GM21447 (cell line): ENCODE measurements at regions not wholly inside any gene's neighbourhood (a gene's known extent, or its start where the extent isn't known, plus 50 kb on each side); places are given as distances from the start of the nearest gene placed in this dataset.

Experiments used
- ATAC-seq: cut with Tn5 transposase; IDR thresholded peaks from one replicate; pipeline ENCODE4 v1.9.1; 2021; ENCODE audit not compliant: unreplicated experiment

DNA sequence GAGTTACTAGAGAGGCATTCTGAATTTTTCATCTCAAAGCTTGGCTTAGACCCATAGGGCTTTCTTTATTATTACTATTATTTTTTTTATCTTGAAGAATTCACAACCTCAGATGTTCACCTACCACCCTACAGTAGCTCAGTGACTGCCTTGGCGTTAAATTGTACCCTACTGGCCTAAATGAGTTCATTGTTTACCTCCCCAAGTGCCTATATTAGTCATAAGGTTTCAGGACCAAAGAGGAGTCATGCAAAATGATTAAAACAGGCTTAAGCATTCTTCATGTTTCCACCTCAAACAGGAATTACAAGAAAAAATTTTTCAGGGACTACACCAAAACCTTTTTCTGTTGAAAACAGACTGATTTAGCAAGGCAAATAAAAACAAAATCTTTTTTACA is 751.5 kb downstream of the SQOR start:
- ATAC-seq = no peak

DNA sequence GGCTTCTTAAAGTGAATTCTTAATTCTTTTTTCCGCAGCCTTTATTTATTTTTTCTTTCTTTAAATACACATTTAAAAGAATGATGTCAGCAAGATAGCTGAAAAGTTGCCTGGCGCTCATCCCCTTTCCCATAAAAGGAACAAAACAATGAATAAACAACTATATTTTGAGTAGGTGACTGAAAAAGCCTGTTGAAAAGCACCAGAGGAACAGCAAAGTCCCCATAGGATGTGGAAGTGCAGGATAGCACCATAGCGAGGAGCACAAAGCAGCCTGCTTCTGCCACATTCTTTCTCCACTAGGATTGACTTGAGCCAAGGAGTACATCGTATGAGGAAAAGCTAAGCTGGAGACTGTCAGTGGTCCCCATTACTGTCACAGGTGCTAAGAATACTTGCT is 754.9 kb downstream of the SQOR start:
- ATAC-seq = no peak

DNA sequence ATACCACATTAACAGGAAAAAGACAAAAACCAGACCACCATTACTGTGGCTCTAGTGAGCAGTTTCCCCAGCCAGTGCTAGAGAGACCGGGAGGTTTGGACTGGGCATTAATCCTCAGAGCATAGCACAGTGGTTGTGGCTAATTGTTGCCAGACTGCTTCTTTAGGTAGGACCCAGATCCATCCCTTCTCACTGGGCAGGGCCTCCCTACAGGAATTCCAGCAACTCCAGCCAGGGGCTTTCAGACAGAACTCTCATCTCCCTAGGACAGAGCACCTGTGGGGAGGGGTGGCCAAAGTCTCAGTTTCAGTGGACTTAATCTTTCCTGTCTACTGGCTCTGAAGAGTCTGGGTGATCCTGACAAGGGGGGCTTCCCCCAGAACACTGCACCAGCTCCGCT is 759.6 kb downstream of the SQOR start:
- no peak for ATAC-seq

DNA sequence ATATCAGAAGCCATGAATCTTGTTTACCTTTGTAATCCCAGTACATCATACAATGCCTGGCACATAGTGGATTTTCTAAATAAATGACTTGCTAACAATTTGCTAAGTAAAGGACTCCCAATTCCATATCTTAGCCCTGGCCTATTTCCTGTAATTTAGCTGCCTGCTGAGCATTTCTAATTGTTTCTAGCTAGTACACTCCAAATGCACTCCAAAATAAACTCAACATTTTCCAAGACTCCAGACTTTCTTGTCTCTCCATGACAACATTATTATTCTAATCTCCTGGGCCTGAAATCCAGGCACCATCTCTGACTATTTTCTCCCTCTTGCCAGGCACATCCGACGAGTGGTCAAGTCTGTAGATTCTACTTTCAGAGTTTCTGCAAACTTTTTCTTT is 773.5 kb downstream of the SQOR start:
- no peak for ATAC-seq

DNA sequence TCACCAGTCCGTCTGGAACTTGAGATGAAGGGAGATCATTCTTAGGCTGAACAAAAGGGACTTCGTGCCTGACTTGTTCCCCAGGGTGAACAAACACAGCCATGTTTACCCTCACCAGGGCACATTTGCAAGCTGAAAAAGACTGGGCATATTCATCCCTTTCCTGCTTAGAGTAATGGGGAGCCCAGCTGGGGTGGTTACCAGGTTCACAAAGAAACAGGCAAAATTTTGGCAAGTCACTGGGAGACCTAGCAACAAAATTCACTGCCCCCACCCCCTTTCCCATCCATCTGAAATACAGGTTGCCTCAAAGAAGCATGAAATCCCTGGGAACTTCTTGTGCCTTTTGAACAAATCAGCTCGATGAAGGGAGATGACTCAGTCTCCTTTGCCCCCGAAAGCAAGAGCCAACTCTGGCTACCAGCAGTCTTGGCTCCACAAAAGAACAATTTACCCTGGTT is 775.0 kb downstream of the SQOR start:
- no peak for ATAC-seq

DNA sequence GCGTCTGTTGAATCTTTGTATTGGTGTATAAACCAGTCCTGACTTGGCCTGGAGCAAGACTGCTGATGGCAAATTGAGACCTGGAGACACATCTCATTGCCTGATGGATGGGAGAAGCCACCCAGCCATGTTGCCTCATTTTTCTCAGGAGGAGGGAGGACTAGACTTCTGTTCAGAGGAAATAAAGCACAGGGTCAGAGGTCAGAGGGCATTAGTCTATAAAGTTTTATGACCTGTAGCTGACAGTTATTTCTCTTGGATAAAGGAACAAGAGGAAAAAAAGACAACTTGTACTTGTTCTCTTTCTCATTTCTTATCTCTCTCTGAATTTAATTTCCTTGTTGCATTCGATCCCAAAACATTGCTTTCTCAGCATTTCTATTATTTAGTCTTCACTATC is 775.9 kb downstream of the SQOR start:
- ATAC-seq = no peak

DNA sequence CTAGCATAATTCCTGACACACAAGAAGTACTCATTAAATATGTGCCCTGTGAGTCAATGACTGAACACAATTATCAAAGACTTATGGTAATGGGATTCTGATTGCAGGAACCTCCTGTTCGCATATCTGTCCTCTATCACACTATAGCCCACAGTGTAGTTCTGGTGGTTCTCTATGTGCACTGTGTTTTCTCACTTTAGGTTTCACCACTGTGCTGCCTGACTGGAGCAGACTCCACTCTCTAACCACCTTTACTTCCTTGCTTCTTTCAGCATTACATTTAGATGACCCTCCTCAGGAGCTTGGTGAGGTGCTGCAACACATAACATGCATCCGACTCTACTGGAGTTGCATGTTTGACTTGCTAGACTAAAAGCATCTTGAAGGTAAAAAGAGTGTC is 777.1 kb downstream of the SQOR start:
- no peak for ATAC-seq

DNA sequence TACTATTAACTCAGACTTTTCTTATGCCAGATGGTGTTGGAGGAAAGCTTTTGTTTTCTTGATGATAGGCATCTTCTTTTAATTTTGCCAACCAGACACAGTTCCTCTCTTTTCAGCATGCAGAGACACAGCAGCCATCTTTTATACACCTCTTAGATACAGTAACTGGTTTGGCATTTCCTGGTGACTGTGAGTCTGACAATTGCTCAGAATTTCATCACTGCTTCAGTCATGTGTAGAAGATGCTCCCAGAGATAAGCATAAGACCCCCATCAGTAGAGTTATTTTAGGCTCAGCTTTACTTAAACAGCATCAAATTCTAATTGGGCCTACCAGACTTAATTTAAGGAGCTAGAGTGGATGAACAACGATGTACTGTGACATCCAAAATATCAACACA is 779.0 kb downstream of the SQOR start:
- no peak for ATAC-seq

DNA sequence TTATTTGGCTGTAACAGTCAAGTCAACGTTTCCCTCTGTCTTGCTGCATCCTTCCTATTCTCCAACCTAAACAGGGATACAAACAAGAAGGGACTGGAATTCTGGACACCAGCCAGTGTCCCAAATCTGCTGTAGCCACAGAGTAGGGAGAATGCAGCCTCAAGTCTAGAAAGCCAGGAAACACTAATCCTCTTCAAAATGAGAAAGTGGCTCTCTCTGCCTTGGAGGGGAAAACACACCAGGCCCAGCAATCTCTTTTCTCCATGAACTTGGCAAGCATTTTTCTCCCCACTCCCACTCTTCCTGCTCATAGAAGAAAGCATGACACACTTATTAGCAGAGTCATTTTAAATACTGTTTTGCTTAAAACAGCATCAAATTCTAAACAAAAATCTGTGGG is 781.7 kb downstream of the SQOR start:
- ATAC-seq = no peak

DNA sequence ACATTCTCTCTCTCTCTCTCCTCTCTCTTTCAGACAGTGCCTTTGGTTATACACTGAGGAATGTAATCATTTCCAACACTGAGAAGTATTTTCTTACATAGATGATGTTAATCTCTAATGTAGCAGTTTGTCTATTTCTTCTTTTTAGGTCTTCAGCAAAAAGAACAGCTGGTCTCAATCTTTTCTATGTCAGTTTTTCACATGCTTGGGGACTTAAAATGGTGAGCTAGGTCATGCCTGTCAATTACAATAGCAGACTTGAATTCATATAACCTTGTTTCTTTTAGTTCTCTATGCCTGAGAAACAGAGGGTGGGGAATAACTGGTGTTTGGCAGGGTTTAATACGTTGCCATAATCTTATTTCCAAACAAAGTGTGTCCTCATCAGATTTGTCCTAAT is 786.2 kb downstream of the SQOR start:
- ATAC-seq = no peak

DNA sequence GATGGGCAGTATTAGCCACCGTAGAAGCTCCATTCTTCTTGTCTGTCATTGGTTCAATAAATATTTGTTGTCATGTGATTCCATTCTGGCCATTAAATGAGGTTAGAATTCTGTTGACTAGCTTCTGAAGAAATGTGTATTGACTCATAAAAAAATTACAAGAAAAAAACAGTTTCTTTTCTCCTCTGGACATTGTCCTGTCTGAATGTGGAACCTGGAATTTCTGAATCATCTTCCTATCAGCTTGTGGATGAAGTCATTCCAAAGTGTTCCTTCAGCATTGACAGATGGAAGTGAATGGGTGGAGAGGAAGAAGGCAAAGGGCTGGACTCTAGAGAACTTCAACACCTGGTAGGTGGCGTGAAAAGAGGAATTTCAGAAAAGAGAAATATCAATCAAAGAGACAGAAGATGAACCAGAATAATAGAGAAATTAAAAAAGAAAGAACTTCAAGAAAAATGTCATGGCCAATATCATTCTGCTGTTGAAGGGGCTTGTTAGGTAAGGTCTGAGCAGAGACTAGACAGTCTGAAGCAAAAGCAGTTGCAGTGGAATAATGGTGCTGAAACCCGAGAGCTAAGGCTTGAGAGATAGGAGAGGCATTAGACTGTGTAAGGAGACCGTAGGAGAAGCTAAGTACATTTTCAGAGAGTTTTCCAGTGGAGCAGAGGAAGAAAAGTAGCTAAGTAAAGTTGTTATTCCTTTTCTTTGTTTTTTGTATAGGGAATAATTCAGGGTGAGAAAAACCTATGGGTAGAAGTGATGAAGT is 806.6 kb downstream of the SQOR start:
- no peak for ATAC-seq

DNA sequence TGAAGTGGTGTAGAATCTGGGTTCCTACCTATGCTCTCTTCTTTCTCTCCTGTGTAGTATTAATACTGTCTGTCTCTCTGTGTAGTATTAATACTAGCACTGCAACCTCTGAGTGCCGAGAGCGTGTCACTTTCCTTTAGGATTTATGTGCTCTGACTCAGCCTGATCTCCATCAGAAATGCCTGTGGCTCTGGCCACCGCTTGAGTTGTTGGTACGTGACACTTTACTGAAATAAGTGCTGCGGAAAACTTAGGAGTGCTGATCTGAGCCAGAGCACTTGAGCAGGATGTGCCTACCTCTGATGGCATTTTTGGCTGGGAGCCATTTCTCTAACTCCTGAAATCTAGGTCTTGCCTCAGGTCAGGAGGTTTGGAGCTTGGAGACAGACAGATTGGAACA is 807.4 kb downstream of the SQOR start:
- no peak for ATAC-seq

DNA sequence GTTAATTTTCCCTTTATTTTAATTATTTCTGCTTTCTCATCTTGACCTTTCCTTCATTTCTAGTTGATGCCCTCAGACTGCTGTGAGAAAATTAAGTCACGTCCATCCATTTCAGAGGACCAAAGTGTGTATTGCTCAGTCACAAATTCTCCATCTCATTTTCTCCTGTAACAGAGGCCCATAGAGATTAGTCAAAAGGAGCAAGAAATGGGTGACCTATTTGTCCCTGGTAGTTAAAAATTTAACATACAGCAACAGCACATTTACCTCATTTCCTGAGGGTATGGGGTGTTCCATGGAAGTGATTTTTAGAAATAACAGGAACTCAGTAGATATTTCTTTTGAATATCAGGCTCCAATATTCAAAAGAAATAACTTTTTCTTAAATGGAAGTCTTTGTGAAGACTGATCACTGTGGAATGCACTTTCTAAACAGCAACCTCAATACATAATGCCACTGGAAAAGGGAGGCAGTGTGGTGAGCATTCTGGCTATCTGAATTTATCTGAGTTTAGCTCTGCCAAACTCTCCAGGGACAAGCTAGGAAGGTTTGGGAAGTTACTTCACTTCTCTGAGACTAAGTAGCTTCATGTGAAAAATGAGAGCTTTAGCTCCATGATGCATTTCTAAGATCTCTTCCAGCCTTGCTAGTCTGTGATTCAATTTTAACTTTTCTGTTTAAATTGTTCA is 808.2 kb downstream of the SQOR start:
- ATAC-seq = no peak

DNA sequence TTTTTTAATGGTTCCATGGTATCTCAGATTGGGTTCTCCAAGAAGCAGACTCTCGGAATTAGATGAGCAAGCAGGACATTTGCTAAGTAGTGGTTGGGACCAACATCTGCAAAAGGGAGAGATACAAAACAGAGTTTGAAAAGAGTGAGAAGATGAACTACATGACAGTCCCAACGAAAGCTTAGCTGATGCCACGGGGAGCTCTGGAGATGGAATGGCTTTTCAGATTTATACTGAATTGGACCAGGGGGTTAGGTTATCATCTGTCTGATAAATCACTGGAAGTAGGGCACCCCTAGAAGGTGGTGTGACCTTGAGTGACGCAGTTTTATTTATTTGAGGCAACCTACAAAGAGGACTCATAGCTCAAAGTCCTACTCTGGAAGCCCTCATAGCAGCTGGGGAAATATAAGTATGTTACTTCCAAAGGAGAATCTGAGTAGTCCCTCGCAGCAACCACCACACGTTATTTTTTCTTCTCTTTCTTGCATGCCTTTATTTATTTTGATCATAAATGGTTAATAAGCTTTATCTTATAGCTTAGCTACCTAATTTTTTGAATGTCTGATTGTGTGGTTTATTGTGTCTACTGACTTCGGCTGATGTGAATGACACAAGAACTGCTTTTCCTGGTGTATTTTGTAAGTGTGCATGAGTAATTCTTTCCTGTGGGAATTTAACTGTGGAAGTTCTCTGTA is 815.4 kb downstream of the SQOR start:
- ATAC-seq = no peak

DNA sequence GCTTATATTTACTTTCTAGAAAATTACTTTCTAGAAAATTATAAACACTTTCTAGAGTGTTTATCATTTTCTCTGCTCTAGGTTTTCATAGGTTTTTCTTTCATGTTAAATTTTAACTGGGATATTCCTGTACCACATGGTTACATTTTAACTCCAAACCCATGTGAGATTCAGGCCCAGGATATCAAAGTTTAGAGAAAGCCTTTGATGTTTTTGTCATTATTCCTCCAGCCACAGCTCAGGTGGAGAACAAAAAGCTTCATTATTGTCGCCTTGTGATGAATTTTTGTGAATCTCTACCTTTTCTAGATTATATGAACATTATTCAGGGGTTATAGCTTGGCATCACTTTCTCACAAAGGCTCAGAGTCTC is 816.0 kb downstream of the SQOR start:
- no peak for ATAC-seq

DNA sequence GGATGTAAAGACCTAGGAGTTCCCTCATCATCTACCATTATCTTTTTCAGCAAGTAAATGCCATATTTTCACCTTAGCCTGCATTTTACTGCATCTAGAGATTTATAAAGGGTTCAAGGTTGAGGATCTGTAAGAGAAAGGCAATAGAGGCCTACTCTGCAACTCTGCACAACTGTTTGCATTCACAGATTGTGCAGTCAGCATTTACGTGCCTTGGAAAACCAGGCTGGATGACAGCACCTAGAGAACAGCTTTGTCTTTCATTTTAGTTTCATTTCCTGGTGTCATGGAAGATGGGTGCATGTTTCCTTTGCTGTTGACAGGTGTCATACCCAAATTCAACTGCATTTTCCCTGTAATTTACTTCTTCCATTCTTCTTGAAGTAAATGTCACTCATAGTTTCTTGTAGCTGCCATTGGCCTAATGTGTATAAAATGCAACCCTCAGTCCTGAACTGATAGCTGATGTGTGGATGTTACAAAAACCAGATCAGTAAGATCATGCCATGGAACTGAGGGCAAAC is 817.5 kb downstream of the SQOR start:
- no peak for ATAC-seq

DNA sequence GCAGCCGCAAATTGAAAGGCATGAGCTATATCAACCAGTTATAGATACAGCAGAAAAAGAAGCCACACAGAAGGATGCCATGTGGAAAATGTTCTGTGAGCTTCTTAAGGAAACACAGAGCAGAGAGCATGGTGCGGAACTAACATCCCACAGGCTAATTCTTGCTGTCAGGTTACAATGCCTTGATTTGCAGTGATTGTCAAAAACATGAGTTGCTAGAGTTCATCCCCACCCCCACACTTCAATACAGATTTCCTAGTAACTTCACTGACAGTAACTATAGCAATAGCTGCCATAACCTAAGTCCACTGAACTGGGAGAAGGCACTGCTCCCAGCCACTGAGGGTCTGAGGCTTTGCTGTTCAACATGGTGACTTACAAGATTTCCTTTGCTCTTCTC is 821.6 kb downstream of the SQOR start:
- no peak for ATAC-seq

DNA sequence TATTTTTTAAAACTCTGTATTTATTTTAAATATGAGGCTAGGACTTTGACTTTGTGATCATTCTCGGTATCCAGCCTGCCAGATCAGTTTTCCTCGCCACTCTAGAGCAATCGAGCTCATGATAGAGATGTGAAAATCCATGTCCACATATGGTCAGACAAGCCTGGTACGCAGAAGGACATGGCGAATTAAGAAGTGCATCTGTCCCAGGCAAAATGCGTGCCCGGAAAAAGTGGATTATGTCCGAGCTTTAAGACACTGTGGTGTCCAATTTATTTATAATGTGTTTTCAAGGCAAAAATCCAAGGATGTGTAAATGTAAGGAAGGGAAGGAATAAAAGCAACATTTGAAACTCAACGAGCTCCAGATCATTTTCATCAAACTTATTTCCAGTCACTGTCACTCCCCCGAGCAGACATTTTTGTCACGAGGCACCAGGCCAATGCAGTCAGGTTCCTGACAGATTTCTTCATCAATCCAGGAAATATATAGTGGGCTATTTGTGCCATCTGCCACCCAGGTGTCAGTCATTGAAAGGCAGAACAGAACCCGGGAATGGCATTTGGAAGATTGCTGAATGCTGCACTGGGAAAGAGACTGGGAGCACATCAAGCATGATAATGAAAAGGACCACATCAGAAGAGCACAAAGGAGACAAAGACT is 825.7 kb downstream of the SQOR start:
- ATAC-seq = no peak

DNA sequence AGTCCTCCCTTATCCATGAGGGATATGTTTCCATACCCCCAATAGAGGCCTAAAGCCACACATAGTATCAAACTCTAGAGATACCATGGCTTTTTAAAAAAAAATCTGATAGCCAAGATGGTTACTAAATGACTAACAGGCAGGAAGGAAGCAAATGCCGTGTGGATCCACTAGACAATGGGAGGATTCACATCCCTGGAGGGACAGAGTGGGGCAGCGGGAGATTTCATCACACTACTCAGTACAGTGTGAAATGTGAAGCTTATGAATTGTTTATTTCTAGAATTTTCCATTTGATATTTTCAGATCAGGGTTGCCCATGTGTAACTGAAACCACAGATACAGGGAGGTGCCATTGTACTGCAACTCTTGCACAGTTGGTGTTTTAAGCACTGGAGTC is 826.6 kb downstream of the SQOR start:
- no peak for ATAC-seq

DNA sequence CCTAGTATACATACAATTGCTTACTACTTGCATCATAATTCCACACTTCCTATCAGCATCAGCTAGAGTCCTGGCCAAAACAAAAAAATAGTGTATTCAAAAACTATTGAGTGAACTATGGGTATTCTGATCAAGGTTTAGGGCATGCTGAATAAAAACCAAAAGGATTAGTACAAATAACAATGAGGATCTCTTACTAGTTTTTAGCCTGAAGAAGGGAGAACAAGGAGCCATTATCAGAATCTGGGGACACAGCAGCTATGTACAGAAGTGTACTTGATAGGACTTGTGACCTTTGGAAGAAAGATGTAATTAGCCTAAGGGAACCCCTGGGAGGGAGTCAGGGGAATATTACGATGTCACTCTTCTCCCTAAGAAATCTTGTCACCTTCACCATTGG is 832.2 kb downstream of the SQOR start:
- ATAC-seq = no peak

DNA sequence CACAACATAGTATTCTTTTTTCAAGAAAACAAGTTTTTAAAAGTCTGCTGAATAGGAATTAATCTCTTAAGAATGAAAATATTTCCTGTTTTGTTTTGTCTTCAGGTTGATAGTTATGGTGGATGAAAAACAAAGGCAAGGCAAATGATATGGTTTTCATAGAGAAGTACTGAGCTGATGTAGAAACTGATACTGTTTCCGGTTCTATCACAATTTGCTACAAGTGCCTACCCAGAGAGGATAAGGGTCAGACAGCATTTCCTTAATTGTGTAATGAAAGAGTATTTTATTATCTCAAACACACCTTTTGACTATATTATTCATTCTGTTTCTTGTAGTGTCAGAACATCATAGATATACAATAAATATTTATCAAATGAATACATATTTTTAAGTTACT is 836.3 kb downstream of the SQOR start:
- no peak for ATAC-seq
